Keratinocyte (primary cell): ENCODE measurements at regions not wholly inside any gene's neighbourhood (a gene's known extent, or its start where the extent isn't known, plus 50 kb on each side); places are given as distances from the start of the nearest gene placed in this dataset.

Experiments used
- EZH2 ChIP-seq: IDR thresholded peaks from one replicate; pipeline ENCODE4 v1.6.1; 2012; ENCODE audit warnings: inconsistent platforms, mild to moderate bottlenecking, low read length, moderate library complexity
- TF ChIP-seq, protein P1 (sequence below), 3 experiments: IDR thresholded peaks in 1 of 3; conservative IDR thresholded peaks in 1 of 3; optimal IDR thresholded peaks in 1 of 3; 2 replicates in 2 of 3; 3 replicates in 1 of 3; pipeline versions ENCODE3 to v1.5.1; 2011; ENCODE audit warnings: low read length in 3 of 3, mild to moderate bottlenecking in 3 of 3, moderate library complexity in 2 of 3, control low read depth in 1 of 3, inconsistent platforms in 1 of 3; ENCODE audit not compliant: insufficient read depth in 2 of 3; ENCODE audit errors: extremely low read depth in 1 of 3

- TF ChIP-seq, protein P1, sequence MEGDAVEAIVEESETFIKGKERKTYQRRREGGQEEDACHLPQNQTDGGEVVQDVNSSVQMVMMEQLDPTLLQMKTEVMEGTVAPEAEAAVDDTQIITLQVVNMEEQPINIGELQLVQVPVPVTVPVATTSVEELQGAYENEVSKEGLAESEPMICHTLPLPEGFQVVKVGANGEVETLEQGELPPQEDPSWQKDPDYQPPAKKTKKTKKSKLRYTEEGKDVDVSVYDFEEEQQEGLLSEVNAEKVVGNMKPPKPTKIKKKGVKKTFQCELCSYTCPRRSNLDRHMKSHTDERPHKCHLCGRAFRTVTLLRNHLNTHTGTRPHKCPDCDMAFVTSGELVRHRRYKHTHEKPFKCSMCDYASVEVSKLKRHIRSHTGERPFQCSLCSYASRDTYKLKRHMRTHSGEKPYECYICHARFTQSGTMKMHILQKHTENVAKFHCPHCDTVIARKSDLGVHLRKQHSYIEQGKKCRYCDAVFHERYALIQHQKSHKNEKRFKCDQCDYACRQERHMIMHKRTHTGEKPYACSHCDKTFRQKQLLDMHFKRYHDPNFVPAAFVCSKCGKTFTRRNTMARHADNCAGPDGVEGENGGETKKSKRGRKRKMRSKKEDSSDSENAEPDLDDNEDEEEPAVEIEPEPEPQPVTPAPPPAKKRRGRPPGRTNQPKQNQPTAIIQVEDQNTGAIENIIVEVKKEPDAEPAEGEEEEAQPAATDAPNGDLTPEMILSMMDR (optimal IDR thresholded peaks at IDR 0.05 in 1 of 3, IDR thresholded peaks at IDR 0.05 in 1 of 3, conservative IDR thresholded peaks at IDR 0.05 in 1 of 3; ENCODE audit: extremely low read depth in 1 of 3, insufficient read depth in 2 of 3, low read length in 3 of 3) = no peak
- TF ChIP-seq EZH2 = no peak
Observed at GRCh38 chr16:49009204-49009603, 272.4 kb downstream of the CBLN1 start.
